ENCODE measurements at regions not wholly inside any gene's neighbourhood (a gene's known extent, or its start where the extent isn't known, plus 50 kb on each side); places are given as distances from the start of the nearest gene placed in this dataset.

DNA sequence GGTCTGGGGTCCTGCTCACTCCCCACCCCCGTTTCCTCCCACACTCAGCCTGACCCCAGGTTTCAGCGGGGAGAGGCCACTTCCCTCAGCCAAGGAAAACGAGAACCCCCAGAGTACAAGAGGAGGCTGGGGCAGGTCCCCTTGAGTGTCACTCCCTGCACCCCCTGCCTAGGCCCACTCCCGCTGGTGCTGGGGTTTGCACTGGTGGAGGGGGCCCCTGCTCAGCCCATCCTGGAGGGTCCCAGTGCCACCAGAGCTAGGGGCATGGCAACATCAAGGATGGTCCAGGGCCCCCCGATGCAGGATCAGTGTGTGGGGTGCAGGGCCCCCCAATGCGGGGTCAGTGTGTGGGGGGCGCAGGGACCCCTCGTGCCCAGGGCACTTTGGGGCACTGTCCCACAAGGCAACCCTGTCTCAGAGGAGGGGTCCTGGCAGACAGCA lies 70.5 kb upstream of the KCTD7 start:
- no peak for TF ChIP-seq CTCF (IDR thresholded peaks at IDR 0.05)
- no peak for TF ChIP-seq EZH2 (IDR thresholded peaks at IDR 0.05; ENCODE audit: borderline replicate concordance, insufficient read depth, low read depth, low read length, poor library complexity, severe bottlenecking)

Data from B cell (primary cell).